ENCODE measurements at regions not wholly inside any gene's neighbourhood (a gene's known extent, or its start where the extent isn't known, plus 50 kb on each side); places are given as distances from the start of the nearest gene placed in this dataset.

DNA sequence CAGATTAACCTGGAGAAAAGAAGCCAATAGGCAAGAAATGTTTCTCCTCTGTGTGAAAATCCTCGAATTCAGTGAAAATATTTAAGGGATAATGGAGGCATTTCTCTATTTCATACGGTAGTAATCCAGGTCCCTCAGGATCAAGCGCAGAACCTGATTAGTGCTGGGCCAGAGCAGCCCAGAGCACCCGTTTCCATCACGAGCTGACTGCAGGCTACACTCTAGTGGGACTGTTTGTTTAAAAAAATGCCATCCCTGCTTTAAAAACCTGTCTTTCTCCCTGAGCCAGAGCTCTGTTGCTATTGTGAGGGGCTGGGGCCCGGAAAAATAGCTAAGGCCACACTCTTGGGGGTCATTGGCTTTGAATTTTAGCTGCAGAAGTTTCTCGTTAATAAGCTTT is 223.2 kb upstream of the E2F8 start:
- no peaks in the 10 kb centered on the region for H3K4me1 Mint-ChIP-seq (ENCODE audit: unreplicated experiment)
- no peaks in the 10 kb centered on the region for H3K36me3 Mint-ChIP-seq (ENCODE audit: low read depth, unreplicated experiment)
- TF ChIP-seq, protein P1, sequence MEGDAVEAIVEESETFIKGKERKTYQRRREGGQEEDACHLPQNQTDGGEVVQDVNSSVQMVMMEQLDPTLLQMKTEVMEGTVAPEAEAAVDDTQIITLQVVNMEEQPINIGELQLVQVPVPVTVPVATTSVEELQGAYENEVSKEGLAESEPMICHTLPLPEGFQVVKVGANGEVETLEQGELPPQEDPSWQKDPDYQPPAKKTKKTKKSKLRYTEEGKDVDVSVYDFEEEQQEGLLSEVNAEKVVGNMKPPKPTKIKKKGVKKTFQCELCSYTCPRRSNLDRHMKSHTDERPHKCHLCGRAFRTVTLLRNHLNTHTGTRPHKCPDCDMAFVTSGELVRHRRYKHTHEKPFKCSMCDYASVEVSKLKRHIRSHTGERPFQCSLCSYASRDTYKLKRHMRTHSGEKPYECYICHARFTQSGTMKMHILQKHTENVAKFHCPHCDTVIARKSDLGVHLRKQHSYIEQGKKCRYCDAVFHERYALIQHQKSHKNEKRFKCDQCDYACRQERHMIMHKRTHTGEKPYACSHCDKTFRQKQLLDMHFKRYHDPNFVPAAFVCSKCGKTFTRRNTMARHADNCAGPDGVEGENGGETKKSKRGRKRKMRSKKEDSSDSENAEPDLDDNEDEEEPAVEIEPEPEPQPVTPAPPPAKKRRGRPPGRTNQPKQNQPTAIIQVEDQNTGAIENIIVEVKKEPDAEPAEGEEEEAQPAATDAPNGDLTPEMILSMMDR (IDR thresholded peaks at IDR 0.05; ENCODE audit: unreplicated experiment), result no peak
- no peak overlapping the region for H3K27ac Mint-ChIP-seq (ENCODE audit: unreplicated experiment)
- DNase-seq (ENCODE audit: low spot score), result no peak
- H3K9me3 Mint-ChIP-seq (ENCODE audit: unreplicated experiment), result no peaks in the 10 kb centered on the region
- no peak overlapping the region for H3K4me3 Mint-ChIP-seq (ENCODE audit: unreplicated experiment)
- peaks cover 1% of the 10 kb centered on the region for H3K27me3 Mint-ChIP-seq (ENCODE audit: unreplicated experiment)

- TF ChIP-seq, protein P1 (IDR thresholded peaks at IDR 0.05; ENCODE audit: unreplicated experiment), result no peak
- Mint-ChIP-seq H3K36me3 (ENCODE audit: low read depth, unreplicated experiment) (no peaks in the 10 kb centered on the region), H3K4me1 (ENCODE audit: unreplicated experiment) (no peaks in the 10 kb centered on the region), H3K27ac (ENCODE audit: unreplicated experiment) (no peak overlapping the region), H3K9me3 (ENCODE audit: unreplicated experiment) (no peaks in the 10 kb centered on the region), H3K27me3 (ENCODE audit: unreplicated experiment) (peaks cover 1% of the 10 kb centered on the region), H3K4me3 (ENCODE audit: unreplicated experiment) (no peak overlapping the region)
- DNase-seq (ENCODE audit: low spot score), result no peak
Observed at GRCh38 chr11:19460718-19461405, 220.1 kb upstream of the E2F8 start.

DNA sequence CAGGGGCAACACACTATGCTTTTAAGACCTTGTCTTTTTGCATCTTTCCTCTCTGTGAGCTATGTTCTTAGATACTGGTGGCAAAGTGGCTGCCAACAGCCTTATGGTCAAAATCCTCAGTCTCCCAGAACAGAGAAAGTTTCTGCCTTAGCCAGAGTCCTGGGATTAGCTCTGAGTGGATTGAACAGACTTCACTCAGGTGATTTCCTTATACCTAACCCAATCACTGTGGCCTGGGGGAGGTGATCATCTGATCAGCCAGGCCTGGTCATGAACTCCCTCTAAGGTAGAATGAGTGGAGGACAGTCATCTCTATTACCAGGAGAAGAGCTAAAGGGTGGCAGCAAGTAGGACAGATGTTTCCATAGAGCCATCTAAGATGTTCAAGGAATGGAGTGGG is 218.5 kb upstream of the E2F8 start:
- no peak overlapping the region for H3K4me3 Mint-ChIP-seq (ENCODE audit: unreplicated experiment)
- no peaks in the 10 kb centered on the region for H3K4me1 Mint-ChIP-seq (ENCODE audit: unreplicated experiment)
- no peaks in the 10 kb centered on the region for H3K36me3 Mint-ChIP-seq (ENCODE audit: low read depth, unreplicated experiment)
- TF ChIP-seq, protein P1 (IDR thresholded peaks at IDR 0.05; ENCODE audit: unreplicated experiment), result no peak
- no peak for DNase-seq (ENCODE audit: low spot score)
- no peaks in the 10 kb centered on the region for H3K9me3 Mint-ChIP-seq (ENCODE audit: unreplicated experiment)
- H3K27ac Mint-ChIP-seq (ENCODE audit: unreplicated experiment), result no peak overlapping the region
- H3K27me3 Mint-ChIP-seq (ENCODE audit: unreplicated experiment), result peaks cover 1% of the 10 kb centered on the region

DNA sequence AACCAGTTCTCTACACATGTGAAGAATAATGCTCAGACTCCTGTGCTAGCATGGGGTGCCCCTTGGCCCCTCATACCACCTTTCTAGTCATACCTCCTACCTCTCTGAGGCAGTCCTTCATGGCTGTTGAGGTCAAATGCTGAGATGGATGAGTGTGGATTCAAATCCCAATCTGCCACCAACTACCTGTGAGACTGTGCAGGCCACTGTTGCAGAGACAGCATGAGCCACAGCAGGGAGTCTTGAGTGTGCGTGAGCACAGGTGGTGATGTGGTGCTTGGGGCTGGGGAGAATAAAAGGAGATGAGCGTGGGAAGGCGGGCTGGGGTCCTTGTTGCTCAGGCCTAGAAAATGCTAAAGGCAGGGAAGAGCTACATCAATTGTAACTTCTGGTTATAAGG is 218.0 kb upstream of the E2F8 start:
- H3K4me1 Mint-ChIP-seq (ENCODE audit: unreplicated experiment), result peaks cover 2% of the 10 kb centered on the region
- no peaks in the 10 kb centered on the region for H3K9me3 Mint-ChIP-seq (ENCODE audit: unreplicated experiment)
- no peak overlapping the region for H3K4me3 Mint-ChIP-seq (ENCODE audit: unreplicated experiment)
- no peak overlapping the region for H3K27ac Mint-ChIP-seq (ENCODE audit: unreplicated experiment)
- TF ChIP-seq, protein P1 (IDR thresholded peaks at IDR 0.05; ENCODE audit: unreplicated experiment), result no peak
- peaks cover 1% of the 10 kb centered on the region for H3K27me3 Mint-ChIP-seq (ENCODE audit: unreplicated experiment)
- no peaks in the 10 kb centered on the region for H3K36me3 Mint-ChIP-seq (ENCODE audit: low read depth, unreplicated experiment)
- DNase-seq (ENCODE audit: low spot score), result no peak

GRCh38 chr11:19458231-19458630 is 217.5 kb upstream of the E2F8 start:
- TF ChIP-seq, protein P1 (IDR thresholded peaks at IDR 0.05; ENCODE audit: unreplicated experiment), result no peak
- Mint-ChIP-seq H3K9me3 (ENCODE audit: unreplicated experiment) (no peaks in the 10 kb centered on the region), H3K27me3 (ENCODE audit: unreplicated experiment) (peaks cover 1% of the 10 kb centered on the region), H3K4me3 (ENCODE audit: unreplicated experiment) (no peak overlapping the region), H3K36me3 (ENCODE audit: low read depth, unreplicated experiment) (no peaks in the 10 kb centered on the region), H3K27ac (ENCODE audit: unreplicated experiment) (no peak overlapping the region), H3K4me1 (ENCODE audit: unreplicated experiment) (peaks cover 4% of the 10 kb centered on the region)
- DNase-seq (ENCODE audit: low spot score), result no peak
